HG03354 (cell line): ENCODE measurements at regions not wholly inside any gene's neighbourhood (a gene's known extent, or its start where the extent isn't known, plus 50 kb on each side); places are given as distances from the start of the nearest gene placed in this dataset.
A peak's percentile ranks its signal among the peaks of the same experiment; 100 is the strongest.

Experiments used
- ATAC-seq: cut with Tn5 transposase; IDR thresholded peaks from one replicate; pipeline ENCODE4 v1.9.1; 2021; ENCODE audit warnings: mild to moderate bottlenecking; ENCODE audit not compliant: unreplicated experiment, poor library complexity, severe bottlenecking

- ATAC-seq, result no peak
Observed at GRCh38 chr5:17879276-17879675, 245.0 kb downstream of the TAF11L14 start.

DNA sequence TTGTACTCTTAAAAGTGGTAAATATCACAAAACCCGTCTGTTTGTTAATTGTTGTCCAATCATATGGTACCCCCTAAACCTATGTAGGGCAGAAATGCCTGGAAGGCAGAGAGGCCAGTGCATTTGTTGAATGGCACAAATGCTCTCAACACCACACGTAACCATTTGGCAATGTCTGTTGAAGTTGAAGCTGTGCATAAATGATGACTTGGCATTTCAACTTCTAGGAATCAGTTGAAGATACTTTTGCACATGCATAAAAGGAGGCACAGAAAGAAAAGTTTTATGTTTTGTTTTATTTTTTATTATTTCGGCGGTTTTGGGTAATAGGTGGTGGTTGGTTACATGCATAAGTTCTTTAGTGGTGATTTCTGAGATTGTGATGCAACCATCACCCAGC lies 246.6 kb downstream of the TAF11L14 start:
- no peak for ATAC-seq

GRCh38 chr5:17882760-17883488 lies 248.7 kb downstream of the TAF11L14 start:
- ATAC-seq, result no peak

DNA sequence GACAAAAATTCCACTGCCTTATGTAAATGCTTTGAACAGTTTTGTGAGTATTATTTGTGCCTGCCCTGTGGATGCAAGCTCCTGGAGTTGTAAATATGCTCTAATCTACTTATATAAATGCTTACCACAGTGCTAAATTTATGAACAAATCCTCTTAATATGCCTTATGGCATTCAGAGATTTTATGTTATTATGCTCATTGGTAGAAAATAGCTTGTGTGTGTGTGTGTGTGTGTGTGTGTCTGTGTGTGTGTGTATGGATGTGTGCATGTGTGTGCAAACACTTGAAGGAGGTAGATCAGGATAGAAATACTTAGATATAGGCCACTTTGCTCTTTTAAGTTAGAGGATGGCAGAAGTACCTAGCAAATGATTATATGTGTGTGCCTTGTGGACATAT lies 253.9 kb downstream of the TAF11L14 start:
- ATAC-seq, result no peak

GRCh38 chr5:17890501-17890900 lies 256.2 kb downstream of the TAF11L14 start:
- ATAC-seq, result no peak

- no peak for ATAC-seq
Observed at GRCh38 chr5:17891881-17892280, 257.6 kb downstream of the TAF11L14 start.

DNA sequence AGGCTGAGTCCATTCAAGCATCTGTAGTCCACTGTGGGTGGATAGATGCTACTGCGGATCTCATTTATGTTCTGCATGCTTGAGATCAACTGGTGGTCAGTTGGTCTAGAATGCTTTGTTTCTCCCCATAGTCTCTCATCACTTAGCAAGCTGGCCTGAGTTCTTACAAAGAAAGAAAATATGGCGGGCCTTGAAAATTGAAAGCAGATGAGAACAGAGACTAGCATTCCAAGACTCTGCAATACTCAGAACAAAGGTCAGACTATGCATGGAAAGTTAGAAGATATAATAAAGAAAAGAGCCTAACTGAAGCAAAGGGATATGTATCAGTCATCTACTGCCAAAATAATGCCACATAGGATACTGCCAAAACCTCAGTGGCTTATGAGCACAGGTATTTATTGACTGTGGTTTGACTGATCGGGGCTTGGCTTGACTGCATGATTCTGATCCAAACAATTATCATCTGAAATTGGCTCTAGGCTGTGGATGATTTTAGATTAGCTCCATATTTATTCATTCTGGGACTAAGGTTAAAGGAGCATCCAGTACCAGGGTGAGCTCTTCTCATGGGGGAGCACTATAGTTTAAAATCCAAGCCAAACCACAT lies 258.9 kb downstream of the TAF11L14 start:
- no peak for ATAC-seq

DNA sequence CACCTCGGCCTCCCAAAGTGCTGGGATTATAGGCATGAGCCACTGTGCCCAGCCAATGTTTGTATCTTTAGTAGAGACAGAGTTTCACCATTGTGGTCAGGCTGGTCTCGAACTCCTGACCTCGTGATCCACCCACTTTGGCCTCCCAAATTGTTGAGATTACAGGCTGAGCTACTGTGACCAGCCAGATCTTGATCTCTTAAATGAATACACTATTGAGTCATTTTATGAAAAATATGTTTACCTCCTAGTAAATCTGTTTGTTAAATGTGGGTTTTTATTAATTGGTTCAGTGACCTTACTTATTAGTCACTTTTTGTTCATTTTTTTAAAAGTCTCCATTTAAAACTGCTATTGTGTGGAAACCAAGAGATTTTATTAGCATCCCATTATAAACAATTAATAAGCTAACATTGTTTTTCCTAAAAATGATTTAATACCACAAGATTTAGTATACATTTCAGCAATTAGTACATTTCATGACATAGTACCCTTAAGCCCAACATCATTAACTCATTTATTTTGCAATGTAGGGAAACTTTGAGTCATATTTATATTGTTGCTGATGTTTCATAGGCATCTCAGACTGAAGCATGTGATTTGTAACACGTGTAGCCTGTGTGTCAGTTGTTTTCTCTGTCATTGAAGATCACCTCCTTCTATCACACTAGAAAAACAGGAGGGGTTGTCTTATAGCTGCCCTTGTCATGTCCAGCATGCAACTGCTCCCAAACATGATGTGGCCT lies 261.2 kb downstream of the TAF11L14 start:
- no peak for ATAC-seq

DNA sequence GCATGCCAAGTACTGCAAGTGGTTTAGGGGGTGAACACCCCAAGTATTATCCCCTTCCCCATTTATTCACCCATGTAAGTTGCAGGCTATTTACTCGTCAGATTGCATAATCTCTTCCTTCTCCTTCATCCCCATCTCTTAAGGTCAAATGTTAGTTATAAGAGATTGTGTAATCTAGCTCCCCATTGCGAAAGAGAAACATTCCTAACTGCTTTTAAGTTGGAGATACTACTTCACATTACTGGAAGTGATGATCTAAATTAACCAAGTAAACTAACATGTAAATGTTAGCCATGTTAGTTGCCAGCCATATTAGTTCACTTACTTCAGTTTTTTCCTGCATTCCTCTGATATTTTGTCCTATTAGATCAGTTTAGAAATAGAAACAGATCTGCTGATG lies 262.3 kb downstream of the TAF11L14 start:
- no peak for ATAC-seq

- no peak for ATAC-seq
Observed at GRCh38 chr5:17897776-17898175, 263.5 kb downstream of the TAF11L14 start.

GRCh38 chr5:17898766-17899165 lies 264.5 kb downstream of the TAF11L14 start:
- no peak for ATAC-seq

- peak; percentile 47 for ATAC-seq
Observed at GRCh38 chr5:17907094-17907493, 272.8 kb downstream of the TAF11L14 start.

DNA sequence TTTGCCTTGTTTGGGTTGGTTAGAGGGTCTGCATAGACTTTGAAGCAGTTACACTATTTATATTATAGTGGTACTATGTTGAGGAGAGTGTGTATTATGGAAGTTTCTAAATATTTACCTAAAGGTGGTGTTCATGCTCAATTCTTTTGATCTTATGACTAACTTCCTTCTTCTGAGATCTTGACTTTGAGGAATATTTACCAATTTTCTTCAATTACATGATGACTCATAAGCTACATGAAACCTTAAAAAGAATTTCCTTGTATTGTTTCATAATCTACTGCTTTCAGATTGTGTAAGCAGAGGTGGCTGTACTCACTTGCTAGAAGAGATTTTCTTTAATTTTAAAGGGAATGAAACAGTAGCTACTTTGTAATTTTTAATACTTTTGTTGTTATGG lies 276.1 kb downstream of the TAF11L14 start:
- ATAC-seq, result peak; percentile 49

GRCh38 chr5:17912794-17913193 lies 278.5 kb downstream of the TAF11L14 start:
- ATAC-seq, result no peak

- ATAC-seq, result no peak
Observed at GRCh38 chr5:17916446-17916845, 282.2 kb downstream of the TAF11L14 start.

DNA sequence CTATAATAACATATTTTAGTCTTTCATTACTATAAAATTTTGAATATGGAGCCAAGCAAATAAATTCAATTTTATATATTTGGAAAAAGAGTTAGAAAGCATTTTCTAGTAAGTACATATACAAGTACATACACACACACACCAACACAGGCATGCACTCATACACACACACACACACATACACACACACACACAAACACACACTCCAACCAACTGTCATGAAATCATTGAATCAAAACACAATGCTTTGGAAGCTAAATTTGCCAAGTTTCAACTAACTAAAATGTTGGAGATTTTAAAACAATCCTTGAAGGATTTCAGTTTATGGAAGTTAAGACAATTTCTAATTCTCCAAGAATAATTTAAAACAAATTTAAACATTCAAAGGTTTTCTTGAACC lies 283.2 kb downstream of the TAF11L14 start:
- ATAC-seq, result no peak

GRCh38 chr5:17918373-17919104 lies 284.3 kb downstream of the TAF11L14 start:
- ATAC-seq, result peak; percentile 59

DNA sequence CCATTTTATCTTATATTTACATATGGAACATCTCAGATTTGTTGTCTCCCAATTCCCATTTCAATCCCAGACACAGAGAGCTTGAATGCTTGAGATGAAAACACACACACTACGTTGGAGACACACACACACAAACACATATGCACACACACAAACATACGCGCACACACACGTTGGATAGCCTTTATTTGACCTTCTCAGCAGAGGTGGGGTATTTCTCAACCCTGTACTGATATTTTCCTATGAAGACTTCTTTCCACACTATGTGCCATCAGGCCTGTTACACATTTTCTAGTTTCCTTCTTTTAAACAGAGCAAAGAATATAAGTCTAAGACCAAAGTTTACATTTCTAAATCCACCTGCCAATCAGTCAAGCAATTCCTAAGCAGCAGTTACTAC lies 291.0 kb downstream of the TAF11L14 start:
- no peak for ATAC-seq

- no peak for ATAC-seq
Observed at GRCh38 chr5:17928581-17928981, 294.3 kb downstream of the TAF11L14 start.

DNA sequence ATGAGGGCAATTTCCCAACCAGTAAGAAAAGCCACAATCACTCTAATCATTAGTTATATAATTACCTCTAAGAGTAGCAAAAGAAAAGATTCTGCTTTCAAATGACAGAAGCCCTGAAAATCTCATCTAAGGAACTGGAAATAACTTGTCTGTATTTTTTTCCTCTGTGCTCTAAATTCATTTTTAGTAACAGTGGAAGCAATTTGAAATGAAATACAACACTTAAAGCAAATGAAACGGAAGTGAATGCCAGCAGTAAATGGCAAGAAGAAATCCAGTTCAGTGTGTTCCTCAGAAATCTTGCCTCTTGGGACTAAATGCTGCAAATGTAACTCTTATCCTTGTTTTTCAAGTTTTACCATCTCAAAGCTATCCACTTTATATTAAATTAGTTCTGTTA lies 294.9 kb downstream of the TAF11L14 start:
- ATAC-seq, result no peak
